Breast epithelium (tissue), 3 donors: ENCODE measurements at regions not wholly inside any gene's neighbourhood (a gene's known extent, or its start where the extent isn't known, plus 50 kb on each side); places are given as distances from the start of the nearest gene placed in this dataset.

Source experiments
- CTCF ChIP-seq, 3 donors: fragments of 450-650 bp; IDR thresholded peaks; one replicate each; pipeline ENCODE4 v1.5.1; 2016 to 2017; ENCODE audit warnings: antibody characterized with exemption in 3 of 3, mild to moderate bottlenecking in 3 of 3, moderate library complexity in 3 of 3
- POLR2A ChIP-seq: fragments of 450-650 bp; IDR thresholded peaks from one replicate; pipeline ENCODE4 v1.6.1; 2016; ENCODE audit warnings: antibody characterized with exemption, mild to moderate bottlenecking, moderate library complexity
- POLR2AphosphoS5 ChIP-seq, 3 donors: sonication (generic); formaldehyde crosslinking; IDR thresholded peaks; one replicate each; pipeline ENCODE4 v1.6.1; 2017; ENCODE audit warnings: antibody characterized with exemption in 3 of 3

GRCh38 chr3:98662699-98663098 lies 69.3 kb upstream of the CPOX start:
- no peak for TF ChIP-seq CTCF (IDR thresholded peaks at IDR 0.05)
- no peak for TF ChIP-seq POLR2A
- TF ChIP-seq POLR2AphosphoS5 (IDR thresholded peaks at IDR 0.05): no peak
